IMR-90 (cell line): ENCODE measurements at regions not wholly inside any gene's neighbourhood (a gene's known extent, or its start where the extent isn't known, plus 50 kb on each side); places are given as distances from the start of the nearest gene placed in this dataset.

ENCODE experiments used
- ATAC-seq: fragments of 200-7000 bp; cut with Tn5 transposase; 2 replicates; pipeline ENCODE4 v1.9.1; 2020; ENCODE audit warnings: low read depth, mild to moderate bottlenecking, moderate library complexity
- BruUV-seq: library from RNA; stranded (reverse); fragments of 400-500 nt; replicated peaks from 2 replicates; lab custom pipeline; 2021; lab: Mats Ljungman, UMichigan
- CTCF ChIA-PET: fragments of 300-600 bp; formaldehyde crosslinking; extraction: SDS; loops from one replicate; lab custom pipeline; 2021; ENCODE audit warnings: antibody characterized with exemption; lab: Yijun Ruan, JAX
- POLR2A ChIA-PET: fragments of 300-600 bp; sonication (Branson Sonifier 250); formaldehyde crosslinking; loops from one replicate; lab custom pipeline; 2022; ENCODE audit warnings: antibody characterized with exemption; ENCODE audit not compliant: unreplicated experiment; lab: Charles Lee
- DNase-seq: peaks from one replicate; pipeline ENCODE4 v3.0.0; 2013
- H2AFZ ChIP-seq: replicated peaks from 2 replicates; pipeline ENCODE3; 2013; ENCODE audit warnings: low read length, mild to moderate bottlenecking; ENCODE audit not compliant: poor library complexity
- H2AK5ac ChIP-seq: 2 replicates; pipeline ENCODE4 v1.6.1; 2013; ENCODE audit warnings: low read depth, low read length, inconsistent platforms
- H2AK9ac ChIP-seq: replicated peaks from 2 replicates; pipeline ENCODE3; 2013; ENCODE audit warnings: mild to moderate bottlenecking, low read depth, low read length, moderate library complexity; ENCODE audit not compliant: poor library complexity
- H2BK120ac ChIP-seq: 2 replicates; pipeline ENCODE4 v1.6.1; 2013; ENCODE audit warnings: low read depth, low read length, inconsistent platforms
- H2BK15ac ChIP-seq: 3 replicates; pipeline ENCODE4 v1.6.1; 2013; ENCODE audit warnings: low read depth, low read length, inconsistent platforms
- H2BK20ac ChIP-seq: 2 replicates; pipeline ENCODE4 v1.6.1; 2013; ENCODE audit warnings: low read depth, mild to moderate bottlenecking, inconsistent platforms, low read length, moderate library complexity
- H2BK5ac ChIP-seq: 2 replicates; pipeline ENCODE4 v1.6.1; 2013; ENCODE audit warnings: mild to moderate bottlenecking, low read depth, low read length, inconsistent platforms; ENCODE audit not compliant: poor library complexity, severe bottlenecking
- H3K14ac ChIP-seq: replicated peaks from 2 replicates; pipeline ENCODE4 v1.6.1; 2013; ENCODE audit warnings: low read depth, low read length, inconsistent platforms
- H3K18ac ChIP-seq: 2 replicates; pipeline ENCODE4 v1.6.1; 2013; ENCODE audit warnings: low read depth, low read length, control low read depth
- H3K23ac ChIP-seq: 2 replicates; pipeline ENCODE4 v1.6.1; 2013; ENCODE audit warnings: low read depth, low read length, inconsistent platforms
- H3K27ac ChIP-seq: 2 replicates; pipeline ENCODE4 v1.5.1; 2013; ENCODE audit warnings: mild to moderate bottlenecking, control low read depth, low read length; ENCODE audit not compliant: insufficient read depth
- H3K27me3 ChIP-seq: 2 replicates; pipeline ENCODE4 v1.6.1; 2013; ENCODE audit warnings: low read length; ENCODE audit not compliant: control insufficient read depth, insufficient read depth
- H3K36me3 ChIP-seq: 2 replicates; pipeline ENCODE4 v1.6.1; 2013; ENCODE audit warnings: low read length, mixed read lengths; ENCODE audit not compliant: control insufficient read depth, insufficient read depth
- H3K4ac ChIP-seq: 2 replicates; pipeline ENCODE4 v1.6.1; 2013; ENCODE audit warnings: low read depth, low read length, inconsistent platforms
- H3K4me1 ChIP-seq: 2 replicates; pipeline ENCODE4 v1.6.1; 2013; ENCODE audit warnings: low read length, mixed read lengths; ENCODE audit not compliant: control insufficient read depth, insufficient read depth
- H3K4me2 ChIP-seq: 2 replicates; pipeline ENCODE4 v1.6.1; 2013; ENCODE audit warnings: low read depth, mild to moderate bottlenecking, control low read depth, low read length, moderate library complexity
- H3K4me3 ChIP-seq: 2 replicates; pipeline ENCODE4 v1.5.1; 2013; ENCODE audit warnings: low read depth, mild to moderate bottlenecking, control low read depth, low read length, moderate library complexity; ENCODE audit not compliant: insufficient read depth
- H3K56ac ChIP-seq: 2 replicates; pipeline ENCODE4 v1.6.1; 2013; ENCODE audit warnings: low read length, inconsistent platforms; ENCODE audit not compliant: insufficient read depth; ENCODE audit errors: extremely low read depth
- H3K79me1 ChIP-seq, 2 experiments: 2 replicates each; pipeline ENCODE4 v1.6.1; 2013; ENCODE audit warnings: low read length in 2 of 2, inconsistent platforms in 1 of 2, low read depth in 1 of 2
- H3K9ac ChIP-seq: 2 replicates; pipeline ENCODE4 v1.6.1; 2013; ENCODE audit warnings: low read depth, low read length, control low read depth
- H3K9me1 ChIP-seq: 2 replicates; pipeline ENCODE4 v1.6.1; 2013; ENCODE audit warnings: low read length, inconsistent platforms; ENCODE audit not compliant: insufficient read depth
- H3K9me3 ChIP-seq: 2 replicates; pipeline ENCODE4 v1.6.1; 2013; ENCODE audit warnings: low read length; ENCODE audit not compliant: control insufficient read depth, insufficient read depth
- H4K20me1 ChIP-seq: 2 replicates; pipeline ENCODE4 v1.6.1; 2013; ENCODE audit warnings: low read length, inconsistent platforms; ENCODE audit not compliant: insufficient read depth
- H4K5ac ChIP-seq: 2 replicates; pipeline ENCODE4 v1.6.1; 2013; ENCODE audit warnings: mild to moderate bottlenecking, low read depth, low read length, control low read depth
- H4K8ac ChIP-seq, 2 experiments: 2 replicates each; pipeline ENCODE4 v1.6.1; 2013; ENCODE audit warnings: low read depth in 2 of 2, low read length in 2 of 2, control low read depth in 1 of 2, inconsistent platforms in 1 of 2
- H4K91ac ChIP-seq: 2 replicates; pipeline ENCODE4 v1.6.1; 2013; ENCODE audit warnings: low read depth, low read length, inconsistent platforms; ENCODE audit not compliant: insufficient read depth
- CEBPB ChIP-seq: IDR thresholded peaks from 2 replicates; pipeline ENCODE4 v1.6.1; 2012; ENCODE audit warnings: low read depth, low read length, improper control_type of control experiment
- CHD1 ChIP-seq: IDR thresholded peaks from 2 replicates; pipeline ENCODE4 v1.6.1; 2012; ENCODE audit warnings: low read depth, low read length, improper control_type of control experiment
- FOS ChIP-seq: fragments of 150-350 bp; IDR thresholded peaks from 2 replicates; pipeline ENCODE4 v1.6.1; 2016; ENCODE audit warnings: low read depth, low read length
- MAFK ChIP-seq: IDR thresholded peaks from 2 replicates; pipeline ENCODE4 v1.6.1; 2012; ENCODE audit warnings: low read depth, low read length, improper control_type of control experiment
- MAZ ChIP-seq: IDR thresholded peaks from 2 replicates; pipeline ENCODE4 v1.6.1; 2012; ENCODE audit warnings: low read depth, mild to moderate bottlenecking, low read length, improper control_type of control experiment, moderate library complexity, borderline replicate concordance
- NFE2L2 ChIP-seq: fragments of 150-350 bp; IDR thresholded peaks from 2 replicates; pipeline ENCODE4 v1.6.1; 2016; ENCODE audit warnings: low read depth, mild to moderate bottlenecking, low read length
- WGBS, 2 experiments: methylation state at CpG; one replicate each; pipeline versions ENCODE4 v1.1.5 to v1.1.7; 2013; ENCODE audit warnings: missing lambda C conversion rate in 2 of 2; ENCODE audit not compliant: insufficient read length in 1 of 2; ENCODE audit errors: extremely low coverage in 2 of 2; 5-methylcytosine and 5-hydroxymethylcytosine counted together
- dilution Hi-C: fragments of 300-500 bp; cut with HindIII; formaldehyde crosslinking; loops from one replicate; pipeline ENCODE4 v1.14.3; 2018; ENCODE audit warnings: low sequenced_read_pairs; ENCODE audit not compliant: unreplicated experiment
- in situ Hi-C: fragments of 300-500 bp; cut with MboI; formaldehyde crosslinking; loops from 3 replicates; pipeline ENCODE4 v1.14.3; 2019; ENCODE audit warnings: low sequenced_read_pairs, inconsistent platforms, mixed read lengths
- intact Hi-C: fragments of 100-400 bp; cut with micrococcal nuclease; formaldehyde crosslinking; loops from 2 replicates; pipeline ENCODE4 v1.10.0; 2022

DNA sequence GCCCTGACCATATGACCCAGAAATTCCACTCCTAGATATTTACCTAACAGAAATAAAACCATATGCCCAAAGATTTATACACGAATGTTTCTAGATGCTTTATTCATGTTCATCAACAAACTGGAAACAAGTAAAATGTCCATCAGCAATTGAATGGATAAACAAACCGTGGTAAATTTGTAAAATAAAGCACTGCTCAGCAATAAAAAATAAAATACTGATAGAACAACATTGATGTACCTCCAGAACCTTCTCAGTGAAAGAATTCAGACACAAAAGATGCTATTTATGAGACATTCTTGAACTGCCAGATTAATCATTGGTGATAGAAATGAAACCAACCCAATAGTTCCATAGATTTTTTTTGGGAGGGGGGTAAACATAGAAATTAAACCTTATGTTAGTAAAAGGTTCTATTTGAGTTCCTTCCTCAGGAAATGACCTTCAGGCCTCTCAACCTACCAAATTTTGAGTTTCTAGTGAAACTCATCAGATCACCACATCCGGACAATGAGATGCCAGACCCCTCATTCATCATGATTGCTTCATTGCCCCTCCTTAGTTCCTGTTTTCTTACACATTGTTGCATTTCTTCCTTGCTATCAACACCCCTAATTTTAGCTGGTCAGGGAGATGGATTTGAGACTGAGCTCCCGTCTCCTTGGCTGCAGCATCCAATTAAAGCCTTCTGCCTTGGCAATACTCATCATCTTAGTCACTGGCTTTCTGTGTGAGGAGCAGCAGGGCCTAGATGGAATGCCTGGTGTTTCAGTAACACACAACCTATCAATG lies 203.5 kb downstream of the LPIN1 start:
- Histone ChIP-seq H3K36me3 (no peaks in the 10 kb centered on the region), H2AK9ac (no peak overlapping the region), H3K27me3 (0 out of 2 replicates have a peak, but pooled peaks cover 2% of the 10 kb centered on the region), H3K4me2 (no peak overlapping the region), H2BK20ac (no peak overlapping the region), H4K5ac (no peak overlapping the region), H3K9me3 (no peaks in the 10 kb centered on the region), H2AFZ (no peak overlapping the region), H3K4me1 (no peaks in the 10 kb centered on the region), H3K9me1 (no peaks in the 10 kb centered on the region), H2BK5ac (no peak overlapping the region), H3K18ac (no peak overlapping the region), H3K27ac (no peak overlapping the region), H2BK15ac (no peak overlapping the region), H3K56ac (no peak overlapping the region), H4K91ac (no peak overlapping the region), H2AK5ac (no peak overlapping the region), H3K23ac (no peak overlapping the region), H3K79me1 (no peaks in the 10 kb centered on the region), H4K8ac (no peak overlapping the region; a peak in 1 of 4 replicates), H3K4ac (no peak overlapping the region), H3K9ac (no peak overlapping the region), H2BK120ac (no peak overlapping the region), H4K20me1 (no peaks in the 10 kb centered on the region), H3K4me3 (no peak overlapping the region), H3K14ac (no peak overlapping the region)
- no peak for TF ChIP-seq CEBPB
- no peak for TF ChIP-seq NFE2L2
- no peak for TF ChIP-seq FOS
- TF ChIP-seq MAZ, result no peak
- TF ChIP-seq MAFK, result 0 out of 2 replicates have a peak, but pooled peaks have one; percentile 35
- TF ChIP-seq CHD1, result no peak
- dilution Hi-C loops (no loop called here), in situ Hi-C loops (no loop called here), intact Hi-C loops (no loop called here)
- no peak for DNase-seq
- no CpG with 5 or more reads among the region's 4 CpGs for WGBS, 2 experiments
- ChIA-PET POLR2A (no interaction called here), CTCF (no interaction called here)
- no peak for ATAC-seq
- BruUV-seq, result no TSS peak
